ENCODE measurements at regions not wholly inside any gene's neighbourhood (a gene's known extent, or its start where the extent isn't known, plus 50 kb on each side); places are given as distances from the start of the nearest gene placed in this dataset.

DNA sequence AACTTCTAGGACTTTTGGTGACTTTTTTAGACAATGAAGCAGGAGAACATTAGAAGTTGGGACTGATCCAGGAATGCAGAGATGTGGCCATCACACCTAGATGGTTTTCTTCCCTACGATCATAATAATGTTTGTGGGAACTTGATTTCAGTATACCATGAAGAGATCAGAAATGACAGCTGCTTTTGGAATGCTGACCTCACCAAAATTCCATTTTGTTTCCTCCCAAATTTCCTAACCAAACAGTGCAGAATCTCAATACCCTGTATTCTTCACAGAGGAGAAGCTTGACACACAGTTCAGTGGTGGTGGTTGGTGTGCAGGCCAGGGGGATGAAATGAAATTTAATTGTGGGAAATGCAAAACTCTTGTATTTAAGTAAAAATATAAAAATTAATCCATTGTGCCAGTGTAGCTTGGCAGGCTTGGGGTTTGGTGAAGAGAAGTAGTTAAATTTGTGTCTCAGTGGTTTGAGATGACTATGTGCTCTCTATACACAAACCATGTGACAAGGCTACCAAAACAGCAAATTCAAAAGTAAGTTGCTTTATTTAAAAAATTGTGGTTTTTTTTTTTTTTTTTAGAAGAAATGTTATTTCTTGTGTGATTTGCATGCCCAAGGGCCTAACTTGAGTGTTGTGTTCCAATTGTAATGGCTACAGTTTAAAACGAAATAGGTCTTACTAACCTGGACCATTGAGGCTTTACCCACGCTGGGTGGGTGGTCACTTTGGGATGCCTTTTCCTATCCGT is 252.4 kb downstream of the LPIN1 start:
- Mint-ChIP-seq H3K27me3 (ENCODE audit: insufficient read depth, low read depth) (no peaks in the 10 kb centered on the region), H3K27ac (no peak overlapping the region), H3K4me3 (no peak overlapping the region), H3K9me3 (peaks cover 9% of the 10 kb centered on the region), H3K4me1 (peaks cover under 1% of the 10 kb centered on the region), H3K36me3 (no peaks in the 10 kb centered on the region)
- no peaks in the 10 kb centered on the region for H3F3A ChIP-seq (ENCODE audit: low read depth)
- DNase-seq (ENCODE audit: low spot score) = no peak
- no peaks in the 10 kb centered on the region for H3K4me1 ChIP-seq
- H3K9ac ChIP-seq = no peak overlapping the region
- no peak overlapping the region for H3K4me2 ChIP-seq
- no peaks in the 10 kb centered on the region for H3K79me2 ChIP-seq (ENCODE audit: low read depth)
- TF ChIP-seq, protein P1, sequence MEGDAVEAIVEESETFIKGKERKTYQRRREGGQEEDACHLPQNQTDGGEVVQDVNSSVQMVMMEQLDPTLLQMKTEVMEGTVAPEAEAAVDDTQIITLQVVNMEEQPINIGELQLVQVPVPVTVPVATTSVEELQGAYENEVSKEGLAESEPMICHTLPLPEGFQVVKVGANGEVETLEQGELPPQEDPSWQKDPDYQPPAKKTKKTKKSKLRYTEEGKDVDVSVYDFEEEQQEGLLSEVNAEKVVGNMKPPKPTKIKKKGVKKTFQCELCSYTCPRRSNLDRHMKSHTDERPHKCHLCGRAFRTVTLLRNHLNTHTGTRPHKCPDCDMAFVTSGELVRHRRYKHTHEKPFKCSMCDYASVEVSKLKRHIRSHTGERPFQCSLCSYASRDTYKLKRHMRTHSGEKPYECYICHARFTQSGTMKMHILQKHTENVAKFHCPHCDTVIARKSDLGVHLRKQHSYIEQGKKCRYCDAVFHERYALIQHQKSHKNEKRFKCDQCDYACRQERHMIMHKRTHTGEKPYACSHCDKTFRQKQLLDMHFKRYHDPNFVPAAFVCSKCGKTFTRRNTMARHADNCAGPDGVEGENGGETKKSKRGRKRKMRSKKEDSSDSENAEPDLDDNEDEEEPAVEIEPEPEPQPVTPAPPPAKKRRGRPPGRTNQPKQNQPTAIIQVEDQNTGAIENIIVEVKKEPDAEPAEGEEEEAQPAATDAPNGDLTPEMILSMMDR (IDR thresholded peaks at IDR 0.05) = no peak
- no peak for TF ChIP-seq EZH2 (IDR thresholded peaks at IDR 0.05)
- no peak for TF ChIP-seq EZH2phosphoT487 (IDR thresholded peaks at IDR 0.05)
- no peaks in the 10 kb centered on the region for H3K27me3 ChIP-seq
- H3K36me3 ChIP-seq = no peaks in the 10 kb centered on the region
- H3K9me3 ChIP-seq (ENCODE audit: low read depth) = no peaks in the 10 kb centered on the region
- H3K4me3 ChIP-seq = no peak overlapping the region
- H3K27ac ChIP-seq = no peak overlapping the region
- H4K20me1 ChIP-seq (ENCODE audit: low read depth) = no peaks in the 10 kb centered on the region
- no peak overlapping the region for H2AFZ ChIP-seq (replicated peaks)

DNA sequence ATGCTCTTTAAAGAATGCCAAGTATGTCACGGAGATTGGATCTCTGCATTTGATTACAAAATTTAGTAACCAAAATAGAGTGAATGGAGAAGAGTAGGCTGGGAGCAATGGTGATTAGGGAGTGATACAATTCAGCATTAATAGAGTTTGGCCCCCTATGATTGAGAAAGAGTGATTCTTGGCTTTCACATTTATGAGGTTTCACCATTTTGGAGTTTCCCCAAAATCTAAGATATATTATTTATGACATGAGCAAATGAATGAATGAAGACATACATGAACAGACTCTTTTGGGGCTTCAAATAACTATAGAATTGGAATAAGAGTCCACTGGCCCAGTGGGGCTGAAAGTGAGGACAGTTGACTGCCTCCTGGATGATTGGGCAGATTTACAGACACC is 255.2 kb downstream of the LPIN1 start:
- H3K4me1 ChIP-seq = peaks cover 13% of the 10 kb centered on the region
- TF ChIP-seq EZH2 (IDR thresholded peaks at IDR 0.05) (no peak), EZH2phosphoT487 (IDR thresholded peaks at IDR 0.05) (no peak)
- TF ChIP-seq, protein P1 (IDR thresholded peaks at IDR 0.05) = no peak
- H3K4me3 ChIP-seq = no peak overlapping the region
- Mint-ChIP-seq H3K27ac (no peak overlapping the region), H3K4me3 (no peak overlapping the region), H3K9me3 (peaks cover 5% of the 10 kb centered on the region), H3K4me1 (peaks cover 8% of the 10 kb centered on the region), H3K36me3 (no peaks in the 10 kb centered on the region), H3K27me3 (ENCODE audit: insufficient read depth, low read depth) (no peaks in the 10 kb centered on the region)
- peaks cover 8% of the 10 kb centered on the region for H3F3A ChIP-seq (ENCODE audit: low read depth)
- H3K9ac ChIP-seq = no peak overlapping the region
- no peaks in the 10 kb centered on the region for H3K9me3 ChIP-seq (ENCODE audit: low read depth)
- H3K36me3 ChIP-seq = no peaks in the 10 kb centered on the region
- H3K4me2 ChIP-seq = no peak overlapping the region
- DNase-seq (ENCODE audit: low spot score) = no peak
- H2AFZ ChIP-seq (replicated peaks) = no peak overlapping the region
- H3K27me3 ChIP-seq = no peaks in the 10 kb centered on the region
- no peaks in the 10 kb centered on the region for H3K79me2 ChIP-seq (ENCODE audit: low read depth)
- H4K20me1 ChIP-seq (ENCODE audit: low read depth) = no peaks in the 10 kb centered on the region
- no peak overlapping the region for H3K27ac ChIP-seq

DNA sequence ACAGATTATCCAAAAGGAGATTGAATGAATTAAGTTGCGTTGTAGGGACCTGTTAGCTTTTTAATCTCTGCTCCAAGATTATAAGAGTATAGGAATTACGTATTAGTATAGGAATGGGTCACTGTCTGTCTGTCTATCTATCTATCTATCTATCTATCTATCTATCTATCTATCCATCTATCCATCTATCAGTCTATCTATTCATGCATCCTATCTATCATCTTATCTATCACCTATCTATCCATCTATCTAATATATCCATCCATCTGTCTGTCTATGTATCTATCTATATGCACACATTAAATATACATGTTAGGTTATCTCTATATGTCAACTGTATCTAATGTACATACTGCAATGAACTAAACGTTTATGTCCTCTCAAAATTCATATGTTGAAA is 255.8 kb downstream of the LPIN1 start:
- H3K27me3 ChIP-seq = no peaks in the 10 kb centered on the region

More for the DNA sequence above, 255.8 kb downstream of the LPIN1 start:
- Histone ChIP-seq H3F3A (ENCODE audit: low read depth) (peaks cover 14% of the 10 kb centered on the region), H3K36me3 (no peaks in the 10 kb centered on the region), H3K4me2 (no peak overlapping the region), H3K9me3 (ENCODE audit: low read depth) (no peaks in the 10 kb centered on the region), H3K79me2 (ENCODE audit: low read depth) (no peaks in the 10 kb centered on the region), H4K20me1 (ENCODE audit: low read depth) (no peaks in the 10 kb centered on the region), H3K4me1 (peaks cover 19% of the 10 kb centered on the region), H3K27ac (no peak overlapping the region), H2AFZ (replicated peaks) (no peak overlapping the region), H3K9ac (no peak overlapping the region), H3K4me3 (no peak overlapping the region)
- no peak overlapping the region for H3K27ac Mint-ChIP-seq
- no peak overlapping the region for H3K4me3 Mint-ChIP-seq
- H3K9me3 Mint-ChIP-seq = peaks cover 5% of the 10 kb centered on the region
- no peak for TF ChIP-seq EZH2 (IDR thresholded peaks at IDR 0.05)
- TF ChIP-seq, protein P1 (IDR thresholded peaks at IDR 0.05) = no peak
- no peak for TF ChIP-seq EZH2phosphoT487 (IDR thresholded peaks at IDR 0.05)
- H3K27me3 Mint-ChIP-seq (ENCODE audit: insufficient read depth, low read depth) = no peaks in the 10 kb centered on the region
- peaks cover 14% of the 10 kb centered on the region for H3K4me1 Mint-ChIP-seq
- H3K36me3 Mint-ChIP-seq = no peaks in the 10 kb centered on the region
- no peak for DNase-seq (ENCODE audit: low spot score)
